T-helper 17 cell (primary cell): ENCODE measurements at regions not wholly inside any gene's neighbourhood (a gene's known extent, or its start where the extent isn't known, plus 50 kb on each side); places are given as distances from the start of the nearest gene placed in this dataset.

Source experiments
- ATAC-seq: fragments of 150-1000 bp; cut with Tn5 transposase; 2 replicates; pipeline ENCODE4 v1.10.0; 2021; ENCODE audit warnings: mild to moderate bottlenecking, moderate library complexity
- DNase-seq, 3 donors: peaks; one replicate each; pipeline versions ENCODE4 v3.0.0 to v3.0.0-alpha.2; 2020 to 2021
- H3K9me3 ChIP-seq: one replicate; pipeline ENCODE4 v1.7.0; 2013; ENCODE audit warnings: low read length, mild to moderate bottlenecking; ENCODE audit not compliant: control insufficient read depth, poor library complexity, severe bottlenecking
- H3K27ac Mint-ChIP-seq: one replicate; pipeline ENCODE4 v1.8.0; 2022; ENCODE audit warnings: mild to moderate bottlenecking, moderate library complexity, mixed read lengths
- H3K27me3 Mint-ChIP-seq: one replicate; pipeline ENCODE4 v1.8.0; 2022; ENCODE audit warnings: mixed read lengths
- H3K36me3 Mint-ChIP-seq: one replicate; pipeline ENCODE4 v1.8.0; 2022; ENCODE audit warnings: low read depth, mixed read lengths
- H3K4me1 Mint-ChIP-seq: one replicate; pipeline ENCODE4 v1.8.0; 2022; ENCODE audit warnings: mild to moderate bottlenecking, mixed read lengths
- H3K4me3 Mint-ChIP-seq: one replicate; pipeline ENCODE4 v1.8.0; 2022; ENCODE audit warnings: mild to moderate bottlenecking, moderate library complexity, mixed read lengths

- Mint-ChIP-seq H3K36me3 (no peaks in the 10 kb centered on the region), H3K27me3 (no peaks in the 10 kb centered on the region), H3K4me1 (no peaks in the 10 kb centered on the region), H3K27ac (no peak overlapping the region), H3K4me3 (no peak overlapping the region)
- no peaks in the 10 kb centered on the region for H3K9me3 ChIP-seq
- ATAC-seq (no peak), DNase-seq (no peak)
Observed at GRCh38 chr3:147813256-147813655, 404.1 kb downstream of the ZIC1 start.

- no peaks in the 10 kb centered on the region for H3K36me3 Mint-ChIP-seq
- H3K4me3 Mint-ChIP-seq, result no peak overlapping the region
- ATAC-seq (no peak), DNase-seq (no peak)
- H3K4me1 Mint-ChIP-seq, result no peaks in the 10 kb centered on the region
- no peaks in the 10 kb centered on the region for H3K9me3 ChIP-seq
- H3K27me3 Mint-ChIP-seq, result no peaks in the 10 kb centered on the region
- H3K27ac Mint-ChIP-seq, result no peak overlapping the region
Observed at GRCh38 chr3:147816752-147817151, 407.6 kb downstream of the ZIC1 start.

DNA sequence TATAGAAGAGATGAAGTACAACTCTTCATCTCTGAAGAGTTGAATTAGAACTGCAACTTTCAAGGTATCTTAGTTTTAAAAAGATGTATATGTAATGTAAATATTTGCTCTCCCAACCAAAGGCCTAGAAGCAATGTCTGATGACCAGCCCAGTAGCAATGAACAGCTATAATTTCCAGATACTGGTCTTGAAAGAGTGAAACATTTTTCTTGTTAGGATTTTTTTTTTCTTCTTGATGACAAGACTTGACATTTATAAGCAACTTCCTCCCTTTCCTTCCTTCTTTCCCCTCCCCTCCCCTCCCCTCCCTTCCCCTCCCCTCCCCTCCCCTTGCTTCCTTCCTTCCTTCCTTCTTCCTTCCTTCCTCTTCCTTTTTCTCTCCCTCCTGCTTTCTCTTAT lies 423.4 kb downstream of the ZIC1 start:
- no peaks in the 10 kb centered on the region for H3K27me3 Mint-ChIP-seq
- no peak overlapping the region for H3K4me3 Mint-ChIP-seq
- H3K4me1 Mint-ChIP-seq, result no peaks in the 10 kb centered on the region
- no peaks in the 10 kb centered on the region for H3K9me3 ChIP-seq
- ATAC-seq (no peak), DNase-seq (no peak)
- no peak overlapping the region for H3K27ac Mint-ChIP-seq
- no peaks in the 10 kb centered on the region for H3K36me3 Mint-ChIP-seq

- ATAC-seq (no peak), DNase-seq (no peak)
- no peak overlapping the region for H3K4me3 Mint-ChIP-seq
- no peak overlapping the region for H3K27ac Mint-ChIP-seq
- H3K4me1 Mint-ChIP-seq, result no peaks in the 10 kb centered on the region
- H3K27me3 Mint-ChIP-seq, result no peaks in the 10 kb centered on the region
- no peaks in the 10 kb centered on the region for H3K9me3 ChIP-seq
- no peaks in the 10 kb centered on the region for H3K36me3 Mint-ChIP-seq
Observed at GRCh38 chr3:147836330-147836729, 427.2 kb downstream of the ZIC1 start.

DNA sequence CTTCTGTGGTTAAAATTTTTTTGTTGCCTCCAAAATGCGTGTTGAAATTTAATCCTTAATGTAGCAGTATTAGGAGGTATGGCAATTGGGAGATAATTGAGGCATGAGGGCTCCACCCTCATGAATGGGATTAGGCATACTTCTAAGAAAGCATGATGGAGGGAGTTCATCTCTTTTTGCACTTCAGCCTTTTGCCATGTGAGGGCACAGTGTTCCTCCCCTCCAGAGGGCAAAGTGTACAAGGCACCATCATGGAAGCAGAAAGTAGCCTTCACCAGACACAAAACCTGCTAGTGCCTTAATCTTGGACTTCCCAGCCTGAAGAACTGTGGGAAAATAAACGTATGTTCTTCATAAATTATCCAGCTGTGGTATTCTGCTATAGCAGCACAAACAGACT lies 429.5 kb downstream of the ZIC1 start:
- Mint-ChIP-seq H3K4me1 (no peaks in the 10 kb centered on the region), H3K4me3 (no peak overlapping the region), H3K27me3 (no peaks in the 10 kb centered on the region), H3K27ac (no peak overlapping the region), H3K36me3 (no peaks in the 10 kb centered on the region)
- no peak for ATAC-seq
- DNase-seq, result no peak
- no peaks in the 10 kb centered on the region for H3K9me3 ChIP-seq

GRCh38 chr3:147843331-147843730 lies 434.2 kb downstream of the ZIC1 start:
- H3K27ac Mint-ChIP-seq, result no peak overlapping the region
- ATAC-seq (no peak), DNase-seq (no peak)
- H3K9me3 ChIP-seq, result no peaks in the 10 kb centered on the region
- H3K27me3 Mint-ChIP-seq, result no peaks in the 10 kb centered on the region
- H3K4me1 Mint-ChIP-seq, result no peaks in the 10 kb centered on the region
- H3K36me3 Mint-ChIP-seq, result no peaks in the 10 kb centered on the region
- no peak overlapping the region for H3K4me3 Mint-ChIP-seq

- no peaks in the 10 kb centered on the region for H3K27me3 Mint-ChIP-seq
- H3K9me3 ChIP-seq, result no peaks in the 10 kb centered on the region
- DNase-seq (no peak), ATAC-seq (no peak)
- H3K4me1 Mint-ChIP-seq, result no peaks in the 10 kb centered on the region
- no peak overlapping the region for H3K4me3 Mint-ChIP-seq
- no peaks in the 10 kb centered on the region for H3K36me3 Mint-ChIP-seq
- H3K27ac Mint-ChIP-seq, result no peak overlapping the region
Observed at GRCh38 chr3:147846293-147846692, 437.1 kb downstream of the ZIC1 start.

DNA sequence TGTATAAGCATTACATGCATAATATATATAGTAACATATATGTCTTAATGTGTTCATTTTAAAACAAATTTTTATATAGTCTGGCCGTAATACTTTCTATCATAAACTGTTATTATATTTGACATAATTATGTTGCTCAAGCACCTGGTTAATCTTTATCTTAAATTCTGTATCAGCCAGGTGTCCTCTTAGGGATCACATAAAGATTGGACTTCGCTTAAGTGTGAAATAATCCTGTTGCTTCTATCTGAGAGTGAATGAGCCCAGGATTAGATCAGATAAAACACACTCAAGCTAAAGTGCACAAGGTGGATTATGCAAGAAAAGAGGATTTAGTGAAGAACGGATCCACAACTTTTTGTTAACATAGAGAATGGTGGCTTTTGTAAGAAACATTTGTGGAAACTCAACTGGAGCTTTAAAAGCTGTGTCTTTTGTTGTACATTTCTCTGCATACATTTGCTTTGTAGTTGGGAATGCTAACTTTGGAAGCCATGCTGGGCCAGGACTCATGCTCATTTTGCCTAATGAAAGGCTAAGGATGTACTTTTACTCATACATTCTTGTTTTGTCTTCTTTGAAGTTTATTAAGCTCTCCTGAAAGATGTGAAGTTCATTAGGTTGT lies 437.8 kb downstream of the ZIC1 start:
- H3K9me3 ChIP-seq, result no peaks in the 10 kb centered on the region
- no peak overlapping the region for H3K4me3 Mint-ChIP-seq
- H3K4me1 Mint-ChIP-seq, result no peaks in the 10 kb centered on the region
- no peak for DNase-seq
- H3K36me3 Mint-ChIP-seq, result no peaks in the 10 kb centered on the region
- ATAC-seq, result no peak
- H3K27me3 Mint-ChIP-seq, result no peaks in the 10 kb centered on the region
- H3K27ac Mint-ChIP-seq, result no peak overlapping the region

GRCh38 chr3:147851062-147851461 lies 441.9 kb downstream of the ZIC1 start:
- Mint-ChIP-seq H3K4me1 (no peaks in the 10 kb centered on the region), H3K27ac (no peak overlapping the region), H3K36me3 (no peaks in the 10 kb centered on the region), H3K27me3 (no peaks in the 10 kb centered on the region), H3K4me3 (no peak overlapping the region)
- H3K9me3 ChIP-seq, result no peaks in the 10 kb centered on the region
- DNase-seq, result no peak
- ATAC-seq, result no peak

GRCh38 chr3:147854542-147854941 lies 445.4 kb downstream of the ZIC1 start:
- H3K9me3 ChIP-seq, result no peaks in the 10 kb centered on the region
- Mint-ChIP-seq H3K4me3 (no peak overlapping the region), H3K27me3 (no peaks in the 10 kb centered on the region), H3K36me3 (no peaks in the 10 kb centered on the region), H3K27ac (no peak overlapping the region), H3K4me1 (no peaks in the 10 kb centered on the region)
- no peak for ATAC-seq
- DNase-seq, result no peak

GRCh38 chr3:147864754-147865354 lies 455.7 kb downstream of the ZIC1 start:
- no peak overlapping the region for H3K4me3 Mint-ChIP-seq
- ATAC-seq (no peak), DNase-seq (no peak)
- H3K36me3 Mint-ChIP-seq, result no peaks in the 10 kb centered on the region
- H3K27me3 Mint-ChIP-seq, result no peaks in the 10 kb centered on the region
- no peaks in the 10 kb centered on the region for H3K4me1 Mint-ChIP-seq
- no peak overlapping the region for H3K27ac Mint-ChIP-seq
- H3K9me3 ChIP-seq, result no peaks in the 10 kb centered on the region

GRCh38 chr3:147866561-147866960 lies 457.4 kb downstream of the ZIC1 start:
- Mint-ChIP-seq H3K27me3 (no peaks in the 10 kb centered on the region), H3K4me3 (no peak overlapping the region), H3K4me1 (no peaks in the 10 kb centered on the region), H3K27ac (no peak overlapping the region), H3K36me3 (no peaks in the 10 kb centered on the region)
- DNase-seq (no peak), ATAC-seq (no peak)
- H3K9me3 ChIP-seq, result no peaks in the 10 kb centered on the region

DNA sequence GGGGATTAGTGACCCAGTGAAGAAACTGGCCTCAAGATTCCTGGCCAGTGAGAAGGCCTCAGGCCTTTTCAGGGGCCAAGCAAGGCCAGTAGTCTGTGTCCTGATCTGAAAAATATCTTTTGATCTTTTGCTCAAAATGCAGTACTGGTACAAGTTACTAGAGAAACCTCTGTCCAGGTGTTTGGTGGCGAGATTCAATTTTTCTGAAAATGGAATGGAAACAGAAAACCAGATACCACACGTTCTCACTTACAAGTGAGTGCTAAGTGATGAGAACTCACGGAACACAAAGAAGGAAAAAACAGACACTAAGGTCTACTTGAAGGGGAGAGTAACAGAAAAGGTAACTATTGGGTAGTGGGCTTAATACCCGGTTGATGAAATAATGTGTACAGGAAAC lies 463.4 kb downstream of the ZIC1 start:
- Mint-ChIP-seq H3K27ac (no peak overlapping the region), H3K36me3 (no peaks in the 10 kb centered on the region), H3K4me1 (no peaks in the 10 kb centered on the region), H3K4me3 (no peak overlapping the region), H3K27me3 (no peaks in the 10 kb centered on the region)
- no peaks in the 10 kb centered on the region for H3K9me3 ChIP-seq
- ATAC-seq (no peak), DNase-seq (no peak)

GRCh38 chr3:147875498-147875897 lies 466.3 kb downstream of the ZIC1 start:
- Mint-ChIP-seq H3K4me1 (no peaks in the 10 kb centered on the region), H3K27ac (no peak overlapping the region), H3K4me3 (no peak overlapping the region), H3K27me3 (no peaks in the 10 kb centered on the region), H3K36me3 (no peaks in the 10 kb centered on the region)
- DNase-seq (no peak), ATAC-seq (no peak)
- H3K9me3 ChIP-seq, result no peaks in the 10 kb centered on the region
